ENCODE measurements at regions not wholly inside any gene's neighbourhood (a gene's known extent, or its start where the extent isn't known, plus 50 kb on each side); places are given as distances from the start of the nearest gene placed in this dataset.

GRCh38 chr2:180494286-180494685 is 486.1 kb upstream of the UBE2E3 start:
- Histone ChIP-seq H2AK5ac (ENCODE audit: low read depth, low read length) (no peak overlapping the region), H4K91ac (ENCODE audit: insufficient read depth, low read depth, low read length) (no peak overlapping the region), H3K14ac (replicated peaks; ENCODE audit: low read depth, low read length) (no peak overlapping the region), H3K27me3 (ENCODE audit: control insufficient read depth, insufficient read depth, low read length) (no peaks in the 10 kb centered on the region), H3K4me1 (ENCODE audit: control insufficient read depth, insufficient read depth, low read length) (no peaks in the 10 kb centered on the region), H3K23ac (ENCODE audit: low read depth, low read length) (no peak overlapping the region), H4K5ac (ENCODE audit: low read depth, low read length) (no peak overlapping the region), H3K9ac (ENCODE audit: low read depth, low read length) (no peak overlapping the region), H3K36me3 (ENCODE audit: control insufficient read depth, insufficient read depth, low read length) (no peaks in the 10 kb centered on the region), H2BK120ac (ENCODE audit: low read depth, low read length) (no peak overlapping the region), H2BK20ac (ENCODE audit: low read depth, low read length) (no peak overlapping the region), H3K9me1 (ENCODE audit: insufficient read depth, low read length) (no peaks in the 10 kb centered on the region), H3K18ac (ENCODE audit: low read depth, low read length) (no peak overlapping the region), H3K79me1 (ENCODE audit: low read depth in 1 of 2, low read length in 2 of 2) (no peaks in the 10 kb centered on the region), H4K20me1 (ENCODE audit: insufficient read depth, low read length) (no peaks in the 10 kb centered on the region), H3K4ac (ENCODE audit: low read depth, low read length) (no peak overlapping the region), H3K4me3 (ENCODE audit: insufficient read depth, low read depth, low read length) (no peak overlapping the region), H3K56ac (ENCODE audit: extremely low read depth, insufficient read depth, low read length) (no peak overlapping the region), H2AK9ac (replicated peaks; ENCODE audit: low read depth, low read length, poor library complexity) (no peak overlapping the region), H2BK5ac (ENCODE audit: low read depth, low read length, poor library complexity, severe bottlenecking) (no peak overlapping the region), H2BK15ac (ENCODE audit: low read depth, low read length) (no peak overlapping the region), H3K27ac (ENCODE audit: insufficient read depth, low read length) (no peak overlapping the region), H3K9me3 (ENCODE audit: control insufficient read depth, insufficient read depth, low read length) (no peaks in the 10 kb centered on the region), H2AFZ (replicated peaks; ENCODE audit: low read length, poor library complexity) (no peak overlapping the region), H4K8ac (ENCODE audit: low read depth in 2 of 2, low read length in 2 of 2) (no peak overlapping the region), H3K4me2 (ENCODE audit: low read depth, low read length) (no peak overlapping the region)
- in situ Hi-C loops (cut with MboI; ENCODE audit: low sequenced_read_pairs) = no loop called here
- dilution Hi-C loops (cut with HindIII; ENCODE audit: low sequenced_read_pairs, unreplicated experiment) = no loop called here
- no peak for ATAC-seq (ENCODE audit: low read depth)
- DNase-seq = no peak
- WGBS, 2 experiments (ENCODE audit: extremely low coverage in 2 of 2, insufficient read length in 1 of 2) = no CpG with 5 or more reads among the region's 2 CpGs
- POLR2A ChIA-PET (ENCODE audit: unreplicated experiment) = no interaction called here
- TF ChIP-seq ELK1 (IDR thresholded peaks at IDR 0.05; ENCODE audit: borderline replicate concordance, low read depth, low read length) (no peak), SMC3 (IDR thresholded peaks at IDR 0.05; ENCODE audit: low read depth, low read length) (no peak), RAD21 (IDR thresholded peaks at IDR 0.05; ENCODE audit: low read length) (no peak), POLR2A (IDR thresholded peaks at IDR 0.05; ENCODE audit: low read depth, low read length) (no peak), RFX5 (IDR thresholded peaks at IDR 0.05; ENCODE audit: low read depth, low read length) (no peak), BHLHE40 (IDR thresholded peaks at IDR 0.05; ENCODE audit: low read depth, low read length) (no peak), MAZ (IDR thresholded peaks at IDR 0.05; ENCODE audit: borderline replicate concordance, low read depth, low read length) (no peak), CTCF (conservative IDR thresholded peaks at IDR 0.05; ENCODE audit: low read depth, low read length) (no peak)
- CTCF ChIA-PET = interaction anchor here (0.6 to 0.7 kb wide), 2 partner anchors 19 to 187 kb away, joined by 3 to 4 read pairs; no protein-coding TSS in a partner anchor
- intact Hi-C loops (cut with micrococcal nuclease) = no loop called here
- BruUV-seq (replicated peaks) = no TSS peak
